Small intestine (tissue), 7 donors: ENCODE measurements at regions not wholly inside any gene's neighbourhood (a gene's known extent, or its start where the extent isn't known, plus 50 kb on each side); places are given as distances from the start of the nearest gene placed in this dataset.
"Not testable (repeated sequence)": the region's sequence is repeated elsewhere in the genome, so short reads cannot be mapped to it uniquely, and the experiment has no call there.

Experiments
- DNase-seq, 2 donors: peaks; one replicate each; pipeline versions ENCODE4 v3.0.0 to v3.0.0-alpha.2; 2013
- FAIRE-seq: peaks from 2 replicates; lab custom pipeline; 2012; peaks lifted over from hg19 to GRCh38; lab: Jason Lieb, UNC
- H3K27ac ChIP-seq, 3 donors: one replicate each; pipeline ENCODE4 v1.5.1; 2013; ENCODE audit warnings: low read length in 2 of 3, mild to moderate bottlenecking in 2 of 3, control low read depth in 1 of 3, inconsistent platforms in 1 of 3, low read depth in 1 of 3, moderate library complexity in 1 of 3
- H3K27me3 ChIP-seq, 3 donors: one replicate each; pipeline ENCODE4 v1.6.1; 2013; ENCODE audit warnings: low read length in 3 of 3, inconsistent platforms in 1 of 3; ENCODE audit not compliant: control insufficient read depth in 3 of 3, insufficient read depth in 3 of 3
- H3K36me3 ChIP-seq, 3 donors: one replicate each; pipeline ENCODE4 v1.6.1; 2013; ENCODE audit warnings: low read length in 3 of 3, inconsistent platforms in 1 of 3, low read depth in 1 of 3, mild to moderate bottlenecking in 1 of 3, moderate library complexity in 1 of 3; ENCODE audit not compliant: control insufficient read depth in 3 of 3, insufficient read depth in 2 of 3
- H3K4me1 ChIP-seq, 3 donors: one replicate each; pipeline ENCODE4 v1.6.1; 2013; ENCODE audit warnings: low read length in 2 of 3, inconsistent platforms in 1 of 3, low read depth in 1 of 3, mild to moderate bottlenecking in 1 of 3, moderate library complexity in 1 of 3; ENCODE audit not compliant: control insufficient read depth in 3 of 3, insufficient read depth in 2 of 3
- H3K4me3 ChIP-seq, 3 donors: one replicate each; pipeline ENCODE4 v1.5.1; 2013; ENCODE audit warnings: low read length in 3 of 3, control low read depth in 1 of 3, inconsistent platforms in 1 of 3, low read depth in 1 of 3, mild to moderate bottlenecking in 1 of 3, moderate library complexity in 1 of 3
- H3K9me3 ChIP-seq, 2 donors: one replicate each; pipeline ENCODE4 v1.6.1; 2013; ENCODE audit warnings: low read depth in 1 of 2, low read length in 1 of 2; ENCODE audit not compliant: control insufficient read depth in 2 of 2, insufficient read depth in 1 of 2
- WGBS, 3 donors: extraction: QIAGEN DNeasy Blood & Tissue Kit; methylation state at CpG; one replicate each; pipeline ENCODE4 v1.1.7; 2013; 5-methylcytosine and 5-hydroxymethylcytosine counted together
- donor health status: healthy with polysubstance abuse.
- donor health status: control.
- donor health status: control.
- donor health status: Bipolar disorder and iron deficiency.
- donor health status: healthy.

DNA sequence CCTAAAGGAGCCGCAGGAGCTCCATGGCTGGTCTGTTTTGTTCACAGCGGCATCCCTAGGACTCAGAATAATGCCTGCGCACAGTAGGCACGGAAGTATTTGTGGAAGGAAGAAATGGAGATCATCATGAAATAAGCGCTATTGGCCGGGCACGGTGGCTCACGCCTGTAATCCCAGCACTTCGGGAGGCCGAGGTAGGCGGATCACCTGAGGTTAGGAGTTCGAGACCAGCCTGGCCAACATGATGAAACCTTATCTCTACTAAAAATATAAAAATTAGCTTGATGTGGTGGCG, 175.5 kb upstream of the CIBAR2 start:
- WGBS, 3 donors: 93 to 96% (median 94%) methylated on average over 13 of the region's 13 CpGs
- Histone ChIP-seq H3K36me3 (peaks cover 0 to 67% (median 0%) of the 10 kb centered on the region in 3 donors), H3K4me1 (peaks cover 0 to 36% (median 5%) of the 10 kb centered on the region in 3 donors)
- DNase-seq, H3K9me3 ChIP-seq, H3K27ac ChIP-seq, FAIRE-seq, H3K4me3 ChIP-seq, H3K27me3 ChIP-seq: not testable (repeated sequence)

DNA sequence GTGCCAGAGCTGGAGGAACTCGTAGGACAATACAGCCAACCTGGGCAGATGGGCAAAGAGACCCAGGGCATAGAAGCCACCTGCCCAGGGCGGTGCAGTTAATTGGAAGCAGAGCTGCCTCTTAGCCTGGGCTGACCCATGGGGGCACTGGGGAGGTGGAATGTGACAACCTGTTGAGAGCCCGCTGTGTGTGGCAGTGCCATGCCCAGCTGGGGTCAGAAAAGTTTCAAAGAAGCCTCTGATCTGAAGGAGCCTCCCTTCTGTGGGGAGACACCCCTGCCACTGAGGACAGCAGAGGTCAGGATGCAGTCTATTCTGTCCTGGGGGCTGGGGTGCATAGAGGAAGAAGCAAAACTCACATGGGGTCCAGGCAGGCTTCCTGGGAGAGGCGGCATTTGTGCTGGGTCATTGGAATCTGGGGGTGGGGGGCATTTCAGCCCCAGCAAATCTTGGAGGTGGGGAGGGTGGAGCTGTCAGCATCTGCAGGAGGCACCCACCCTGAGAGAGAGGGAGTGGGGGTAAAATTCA, 176.1 kb upstream of the CIBAR2 start:
- Histone ChIP-seq H3K4me1 (peaks cover 0 to 36% (median 5%) of the 10 kb centered on the region in 3 donors), H3K4me3 (no peak overlapping the region), H3K27me3 (no peaks in the 10 kb centered on the region), H3K9me3 (no peaks in the 10 kb centered on the region), H3K36me3 (peaks cover 0 to 66% (median 0%) of the 10 kb centered on the region in 3 donors), H3K27ac (no peak overlapping the region)
- DNase-seq (no peak), FAIRE-seq (no peak)
- 87 to 91% (median 87%) methylated on average over 4 of the region's 4 CpGs for WGBS, 3 donors

DNA sequence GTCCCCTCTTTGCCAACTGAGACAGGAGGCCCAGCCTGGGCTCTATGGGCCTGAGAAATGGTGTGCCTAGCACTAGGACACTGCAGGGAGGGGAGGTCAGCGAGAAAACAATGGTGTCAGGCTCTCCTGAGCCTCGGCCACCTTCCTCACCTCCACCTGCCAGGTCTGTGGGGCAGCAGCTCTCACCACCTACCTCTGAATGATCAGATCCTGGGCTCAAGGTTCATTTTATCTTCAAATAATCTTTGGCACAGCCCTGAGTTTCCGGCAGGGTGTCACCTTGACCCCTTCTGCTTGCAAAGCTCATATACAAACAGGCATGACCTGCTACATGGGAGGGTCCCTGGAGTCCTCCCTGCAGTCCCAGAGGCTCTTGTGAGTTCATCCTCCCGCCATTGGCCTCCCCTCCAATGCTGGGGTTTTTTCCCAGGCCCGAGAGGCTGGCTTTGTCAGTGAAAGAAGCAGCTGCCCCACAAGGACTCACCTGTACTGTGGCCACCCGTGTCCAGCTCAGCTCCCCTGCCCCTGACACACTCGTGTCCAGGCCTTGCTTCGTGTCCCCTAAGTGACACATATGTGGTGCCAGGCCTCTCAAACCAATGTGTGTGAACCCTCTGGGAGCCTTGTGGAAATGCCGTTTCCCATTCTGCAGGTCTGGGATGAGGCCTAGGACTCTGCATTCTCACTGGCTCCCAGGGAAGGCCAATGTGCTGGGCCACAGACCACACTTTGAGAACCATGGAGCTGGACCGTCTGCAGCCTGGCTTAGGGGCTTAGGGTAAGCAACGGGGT, 176.8 kb upstream of the CIBAR2 start:
- DNase-seq (peak in 1 of 2 donors; percentile 38), FAIRE-seq (no peak)
- H3K27ac ChIP-seq: no peak overlapping the region
- peaks cover 0 to 36% (median 5%) of the 10 kb centered on the region in 3 donors for H3K4me1 ChIP-seq
- peaks cover 0 to 65% (median 0%) of the 10 kb centered on the region in 3 donors for H3K36me3 ChIP-seq
- 51 to 76% (median 64%) methylated on average over 11 of the region's 11 CpGs for WGBS, 3 donors
- H3K27me3 ChIP-seq: no peaks in the 10 kb centered on the region
- no peak overlapping the region for H3K4me3 ChIP-seq
- no peaks in the 10 kb centered on the region for H3K9me3 ChIP-seq

DNA sequence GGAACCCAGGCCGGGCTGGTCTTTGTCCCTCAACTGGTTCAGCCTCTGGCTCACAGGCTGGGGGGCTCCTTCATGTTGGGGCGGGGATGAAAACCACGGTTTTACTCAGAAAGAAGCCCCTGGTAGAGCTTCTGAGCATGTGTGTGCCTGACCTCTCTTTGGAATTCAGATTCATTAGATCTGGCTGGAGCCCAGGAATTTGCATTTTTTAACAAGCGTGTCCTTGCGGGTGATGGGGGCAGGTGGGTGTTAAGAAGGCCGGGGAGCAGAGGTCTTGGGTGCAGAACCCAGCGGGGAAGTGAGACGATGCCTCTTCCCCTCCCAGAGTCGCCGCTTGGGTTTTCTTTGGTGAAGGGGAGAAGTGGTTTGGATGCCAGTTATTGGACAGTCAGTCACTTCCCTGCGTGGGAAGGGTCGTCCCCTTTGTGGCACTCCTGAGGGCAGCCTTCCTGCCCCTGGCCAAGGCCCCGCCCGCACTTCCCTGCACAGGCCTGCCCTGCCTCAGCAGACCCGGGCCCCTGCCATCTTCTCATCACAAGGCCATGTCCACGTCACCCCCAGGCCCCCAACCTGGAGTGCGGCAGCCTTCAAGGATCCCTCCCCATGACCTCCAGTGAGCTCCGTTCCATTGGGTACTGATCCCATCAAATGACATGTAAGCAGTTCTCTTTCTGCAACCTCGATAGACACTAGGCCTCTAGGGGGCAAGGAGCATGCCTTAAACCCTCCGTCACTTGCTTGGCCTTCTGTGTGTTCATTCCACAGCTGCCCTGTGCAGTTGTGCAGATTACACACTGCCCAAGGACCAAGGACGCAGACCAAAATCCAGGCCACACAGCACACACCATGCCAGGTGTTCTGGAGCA, 177.7 kb upstream of the CIBAR2 start:
- H3K36me3 ChIP-seq: peaks cover 0 to 63% (median 0%) of the 10 kb centered on the region in 3 donors
- H3K4me1 ChIP-seq: peaks cover 0 to 36% (median 5%) of the 10 kb centered on the region in 3 donors
- H3K4me3 ChIP-seq: no peak overlapping the region
- H3K27me3 ChIP-seq: no peaks in the 10 kb centered on the region
- H3K27ac ChIP-seq: no peak overlapping the region
- no peak for FAIRE-seq
- no peak for DNase-seq
- H3K9me3 ChIP-seq: no peaks in the 10 kb centered on the region
- WGBS, 3 donors: 82 to 84% (median 84%) methylated on average over 21 of the region's 21 CpGs

DNA sequence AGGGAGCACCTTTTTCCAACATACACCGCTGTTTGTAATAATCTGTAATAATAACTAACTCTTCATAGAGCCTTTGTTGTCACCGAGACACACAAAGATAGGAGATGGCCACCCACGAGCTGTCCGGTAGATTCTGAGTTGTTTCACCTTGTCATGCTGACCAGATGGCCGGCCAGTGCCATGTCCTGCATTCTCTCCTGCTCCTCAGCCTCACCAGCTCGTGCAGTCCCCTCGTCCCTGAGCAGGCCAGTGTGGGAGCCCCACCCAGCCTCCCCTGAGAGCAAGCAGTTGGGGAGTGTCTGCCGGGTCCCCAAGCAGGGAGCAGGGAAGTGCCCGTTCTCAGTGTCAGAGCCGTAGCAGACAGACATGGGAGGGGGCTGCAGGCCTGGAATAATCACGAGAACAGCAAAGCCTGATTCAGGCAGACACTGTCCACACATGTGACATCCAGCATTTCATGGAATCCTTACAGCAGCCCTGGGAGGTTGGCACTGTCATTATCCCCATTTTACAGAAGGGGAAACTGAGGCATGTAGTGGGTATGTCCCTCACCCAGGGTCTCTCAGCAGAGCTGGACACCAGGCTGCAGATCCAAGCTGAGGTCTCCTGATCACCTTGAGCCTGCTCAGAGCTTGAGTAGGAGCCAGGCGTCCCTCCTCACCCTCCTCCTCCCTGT, 178.5 kb upstream of the CIBAR2 start:
- peaks cover 0 to 36% (median 5%) of the 10 kb centered on the region in 3 donors for H3K4me1 ChIP-seq
- no peak for FAIRE-seq
- no peaks in the 10 kb centered on the region for H3K9me3 ChIP-seq
- no peak for DNase-seq
- H3K27me3 ChIP-seq: no peaks in the 10 kb centered on the region
- peak overlapping the region in 1 of 3 donors; percentile 1 for H3K27ac ChIP-seq
- WGBS, 3 donors: 74 to 81% (median 79%) methylated on average over 12 of the region's 12 CpGs
- peaks cover 0 to 69% (median 0%) of the 10 kb centered on the region in 3 donors for H3K36me3 ChIP-seq
- H3K4me3 ChIP-seq: no peak overlapping the region

DNA sequence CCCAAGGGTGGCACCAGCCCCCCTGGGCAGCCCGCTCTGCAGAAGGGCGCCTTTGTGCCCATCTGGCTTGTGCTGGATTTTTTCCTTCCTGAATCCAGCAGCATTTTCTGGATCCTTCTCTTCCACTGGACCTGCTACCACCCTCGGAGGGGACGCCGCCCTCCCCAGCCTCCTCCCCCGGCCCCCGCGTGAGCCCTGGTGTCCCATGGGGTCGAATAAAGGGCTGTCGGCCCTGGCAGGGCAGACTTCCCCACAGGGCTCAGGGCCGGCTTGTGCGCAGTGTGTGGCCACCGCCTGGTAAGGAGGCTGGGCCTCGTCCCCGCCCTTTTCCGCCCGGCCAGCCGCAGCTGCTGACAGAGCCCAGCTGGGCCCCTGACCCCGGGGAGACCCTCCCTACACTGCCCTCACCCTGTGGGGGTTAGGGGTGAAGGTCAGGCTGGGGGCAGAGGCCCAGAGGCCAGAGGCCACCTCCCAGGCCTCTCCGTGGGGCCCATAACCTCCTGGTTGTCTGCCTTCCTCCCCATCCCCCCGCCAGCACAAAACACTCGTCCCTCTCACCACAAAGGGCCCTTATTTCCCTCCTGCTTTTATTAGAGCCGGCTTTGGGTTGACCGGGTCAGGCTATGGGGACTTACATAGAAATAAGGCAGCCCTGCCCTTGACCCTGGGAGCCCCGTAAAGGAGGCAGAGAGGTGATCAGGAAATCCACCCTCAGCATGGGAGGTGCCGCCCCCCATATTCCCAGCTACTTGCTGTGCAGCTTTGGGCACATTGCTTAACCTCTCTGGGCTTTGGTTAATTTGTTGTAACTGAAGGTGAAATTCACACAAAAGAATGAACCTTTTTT, 179.3 kb upstream of the CIBAR2 start:
- peak in 1 of 2 donors; percentile 59 for DNase-seq
- peaks cover 0 to 70% (median 0%) of the 10 kb centered on the region in 3 donors for H3K36me3 ChIP-seq
- no peak overlapping the region for H3K4me3 ChIP-seq
- WGBS, 3 donors: 34 to 45% (median 43%) methylated on average over 24 to 26 of the region's 26 CpGs
- H3K4me1 ChIP-seq: peaks cover 0 to 35% (median 5%) of the 10 kb centered on the region in 3 donors
- H3K27me3 ChIP-seq: no peaks in the 10 kb centered on the region
- H3K27ac ChIP-seq: peak overlapping the region in 2 of 3 donors; percentile 18
- no peak for FAIRE-seq
- H3K9me3 ChIP-seq: no peaks in the 10 kb centered on the region

DNA sequence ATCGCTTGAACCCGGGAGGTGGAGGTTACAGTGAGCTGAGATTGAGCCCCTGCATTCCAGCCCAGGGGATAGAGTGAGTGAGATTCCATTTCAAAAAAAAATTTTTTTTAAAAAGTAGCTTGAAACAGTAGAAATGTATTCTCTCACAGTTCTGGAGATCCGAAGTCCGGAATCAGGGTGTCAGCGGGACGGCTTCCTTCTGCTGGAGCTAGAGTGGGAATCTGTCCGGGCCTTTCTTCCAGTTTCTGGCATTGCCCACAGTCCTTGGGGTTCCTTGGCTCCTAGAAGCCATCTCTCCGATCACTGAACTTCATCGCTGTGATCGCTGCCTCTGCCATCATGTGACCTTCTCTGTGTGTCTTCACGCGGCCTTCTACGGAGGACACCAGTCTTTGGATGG, 181.2 kb upstream of the CIBAR2 start:
- H3K36me3 ChIP-seq: peaks cover 0 to 65% (median 0%) of the 10 kb centered on the region in 3 donors
- H3K27ac ChIP-seq: no peak overlapping the region
- WGBS, 3 donors: 94 to 96% (median 95%) methylated on average over 13 of the region's 13 CpGs
- H3K4me1 ChIP-seq: peaks cover 0 to 36% (median 5%) of the 10 kb centered on the region in 3 donors
- no peak for FAIRE-seq
- no peaks in the 10 kb centered on the region for H3K9me3 ChIP-seq
- no peaks in the 10 kb centered on the region for H3K27me3 ChIP-seq
- no peak for DNase-seq
- no peak overlapping the region for H3K4me3 ChIP-seq
